Stimulated activated CD4-positive, alpha-beta T cell treated with anti-CD3 and anti-CD28 coated beads, Interleukin-12 subunit alpha, Interleukin-12 subunit beta, amount 100 ng/mL, for 24 hours (primary cell): ENCODE measurements at regions not wholly inside any gene's neighbourhood (a gene's known extent, or its start where the extent isn't known, plus 50 kb on each side); places are given as distances from the start of the nearest gene placed in this dataset.
"Not testable (repeated sequence)": the region's sequence is repeated elsewhere in the genome, so short reads cannot be mapped to it uniquely, and the experiment has no call there.

ENCODE experiments used
- DNase-seq, 2 experiments: peaks; one replicate each; pipeline ENCODE4 v3.0.0-alpha.2; 2020; ENCODE audit warnings: low read depth in 2 of 2

- not testable (repeated sequence) for DNase-seq
These were observed 77.2 kb downstream of the DLL1 start for GRCh38 chr6:170213637-170214018.

- no peak for DNase-seq
These were observed 77.8 kb downstream of the DLL1 start for GRCh38 chr6:170212956-170213636.

GRCh38 chr6:170212051-170212756, 78.7 kb downstream of the DLL1 start:
- DNase-seq, result no peak

GRCh38 chr6:170211404-170212025, 79.4 kb downstream of the DLL1 start:
- DNase-seq, result no peak

- no peak for DNase-seq
These were observed 80.1 kb downstream of the DLL1 start for GRCh38 chr6:170210651-170211403.

GRCh38 chr6:170210026-170210390, 80.9 kb downstream of the DLL1 start:
- no peak for DNase-seq

GRCh38 chr6:170209354-170210025, 81.4 kb downstream of the DLL1 start:
- no peak for DNase-seq

- DNase-seq, result no peak
These were observed 82.1 kb downstream of the DLL1 start for GRCh38 chr6:170208651-170209353.

GRCh38 chr6:170208182-170208601, 82.7 kb downstream of the DLL1 start:
- DNase-seq, result no peak

- DNase-seq, result no peak
These were observed 83.2 kb downstream of the DLL1 start for GRCh38 chr6:170207586-170208181.

- no peak for DNase-seq
These were observed 83.9 kb downstream of the DLL1 start for GRCh38 chr6:170206851-170207431.

- no peak for DNase-seq
These were observed 84.6 kb downstream of the DLL1 start for GRCh38 chr6:170206317-170206621.

- no peak for DNase-seq
These were observed 85.2 kb downstream of the DLL1 start for GRCh38 chr6:170205534-170206316.

- no peak for DNase-seq
These were observed 85.8 kb downstream of the DLL1 start for GRCh38 chr6:170205126-170205525.

GRCh38 chr6:170203212-170203611, 87.7 kb downstream of the DLL1 start:
- DNase-seq, result no peak

GRCh38 chr6:170202416-170203135, 88.3 kb downstream of the DLL1 start:
- no peak for DNase-seq

GRCh38 chr6:170201361-170201760, 89.5 kb downstream of the DLL1 start:
- no peak for DNase-seq

- no peak for DNase-seq
These were observed 90.4 kb downstream of the DLL1 start for GRCh38 chr6:170200458-170200891.

GRCh38 chr6:170199716-170200115, 91.2 kb downstream of the DLL1 start:
- DNase-seq, result no peak
